ENCODE measurements at regions not wholly inside any gene's neighbourhood (a gene's known extent, or its start where the extent isn't known, plus 50 kb on each side); places are given as distances from the start of the nearest gene placed in this dataset.
A peak's percentile ranks its signal among the peaks of the same experiment; 100 is the strongest.

DNA sequence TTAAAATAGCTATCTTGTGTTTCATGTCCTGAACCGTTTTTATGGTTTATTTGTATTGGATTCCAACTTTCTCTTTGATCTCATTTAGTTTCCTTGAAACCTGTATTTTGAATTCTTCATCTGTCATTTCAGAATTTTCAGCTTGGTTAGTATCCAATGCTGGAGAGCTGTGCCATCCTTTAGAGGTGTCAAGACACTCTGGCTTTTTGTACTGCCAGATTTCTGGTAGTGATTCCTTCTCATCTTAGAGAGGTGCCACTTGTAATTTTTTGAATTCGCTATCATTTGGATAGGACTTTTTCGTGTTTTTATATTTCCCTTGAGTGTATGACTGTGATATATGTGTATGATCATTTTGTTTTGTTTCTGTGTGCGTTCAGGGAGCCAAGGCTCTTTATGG lies 591.4 kb downstream of the ADCYAP1 start:
- no peak overlapping the region for H3K4me3 ChIP-seq (ENCODE audit: low read depth, low read length)
- no peaks in the 10 kb centered on the region for H3K36me3 ChIP-seq (ENCODE audit: control insufficient read depth, insufficient read depth, low read length)
- peaks cover 29% of the 10 kb centered on the region for H3K9me3 Mint-ChIP-seq (ENCODE audit: unreplicated experiment)
- H3K27me3 ChIP-seq (replicated peaks; ENCODE audit: control insufficient read depth, insufficient read depth, low read length) = no peaks in the 10 kb centered on the region
- no TSS peak for BruUV-seq (replicated peaks)
- H3K4me3 Mint-ChIP-seq (ENCODE audit: unreplicated experiment) = no peak overlapping the region
- H3K27me3 Mint-ChIP-seq (ENCODE audit: insufficient read depth, unreplicated experiment) = no peaks in the 10 kb centered on the region
- no peaks in the 10 kb centered on the region for H3K4me1 ChIP-seq
- no peaks in the 10 kb centered on the region for H3K4me1 Mint-ChIP-seq (ENCODE audit: low read depth, unreplicated experiment)
- H3K9me3 ChIP-seq = peaks cover 6% of the 10 kb centered on the region
- POLR2A ChIA-PET = no interaction called here
- H3K27ac Mint-ChIP-seq (ENCODE audit: unreplicated experiment) = no peak overlapping the region
- intact Hi-C loops (cut with micrococcal nuclease; ENCODE audit: unreplicated experiment) = loop anchor here (10.0 kb wide), 1 partner anchor 101 kb away; no protein-coding TSS in a partner anchor
- TF ChIP-seq, protein P1, sequence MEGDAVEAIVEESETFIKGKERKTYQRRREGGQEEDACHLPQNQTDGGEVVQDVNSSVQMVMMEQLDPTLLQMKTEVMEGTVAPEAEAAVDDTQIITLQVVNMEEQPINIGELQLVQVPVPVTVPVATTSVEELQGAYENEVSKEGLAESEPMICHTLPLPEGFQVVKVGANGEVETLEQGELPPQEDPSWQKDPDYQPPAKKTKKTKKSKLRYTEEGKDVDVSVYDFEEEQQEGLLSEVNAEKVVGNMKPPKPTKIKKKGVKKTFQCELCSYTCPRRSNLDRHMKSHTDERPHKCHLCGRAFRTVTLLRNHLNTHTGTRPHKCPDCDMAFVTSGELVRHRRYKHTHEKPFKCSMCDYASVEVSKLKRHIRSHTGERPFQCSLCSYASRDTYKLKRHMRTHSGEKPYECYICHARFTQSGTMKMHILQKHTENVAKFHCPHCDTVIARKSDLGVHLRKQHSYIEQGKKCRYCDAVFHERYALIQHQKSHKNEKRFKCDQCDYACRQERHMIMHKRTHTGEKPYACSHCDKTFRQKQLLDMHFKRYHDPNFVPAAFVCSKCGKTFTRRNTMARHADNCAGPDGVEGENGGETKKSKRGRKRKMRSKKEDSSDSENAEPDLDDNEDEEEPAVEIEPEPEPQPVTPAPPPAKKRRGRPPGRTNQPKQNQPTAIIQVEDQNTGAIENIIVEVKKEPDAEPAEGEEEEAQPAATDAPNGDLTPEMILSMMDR (IDR thresholded peaks at IDR 0.05; ENCODE audit: insufficient read depth in 1 of 2, low read depth in 1 of 2, low read length in 1 of 2, severe bottlenecking in 1 of 2, unreplicated experiment in 1 of 2) = no peak
- DNase-seq = no peak
- H3K36me3 Mint-ChIP-seq (ENCODE audit: insufficient read depth, unreplicated experiment) = no peaks in the 10 kb centered on the region
- CTCF ChIA-PET = no interaction called here

DNA sequence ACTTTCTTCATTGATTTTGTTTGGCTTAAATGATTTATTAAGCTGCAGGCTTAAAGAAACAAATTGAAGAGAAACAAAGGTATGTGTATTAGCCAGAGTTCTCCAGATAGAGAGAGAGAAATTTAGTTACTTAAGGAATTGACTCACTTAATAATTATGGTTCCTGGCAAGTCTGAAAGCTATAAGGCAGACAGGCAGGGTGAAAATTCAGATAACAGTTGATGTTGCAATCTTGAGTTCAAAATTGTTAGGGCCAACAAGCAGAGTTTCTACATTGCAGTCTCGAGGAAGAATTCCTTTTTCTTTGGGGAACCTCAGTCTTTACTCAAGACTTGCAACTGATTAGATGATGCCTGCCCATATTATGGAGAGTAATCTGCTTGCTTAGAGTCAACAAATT lies 593.5 kb downstream of the ADCYAP1 start:
- Mint-ChIP-seq H3K27me3 (ENCODE audit: insufficient read depth, unreplicated experiment) (no peaks in the 10 kb centered on the region), H3K4me1 (ENCODE audit: low read depth, unreplicated experiment) (no peaks in the 10 kb centered on the region), H3K27ac (ENCODE audit: unreplicated experiment) (no peak overlapping the region), H3K36me3 (ENCODE audit: insufficient read depth, unreplicated experiment) (no peaks in the 10 kb centered on the region), H3K4me3 (ENCODE audit: unreplicated experiment) (no peak overlapping the region), H3K9me3 (ENCODE audit: unreplicated experiment) (peaks cover 24% of the 10 kb centered on the region)
- Histone ChIP-seq H3K9me3 (peaks cover 6% of the 10 kb centered on the region), H3K4me1 (no peaks in the 10 kb centered on the region), H3K4me3 (ENCODE audit: low read depth, low read length) (no peak overlapping the region), H3K27me3 (replicated peaks; ENCODE audit: control insufficient read depth, insufficient read depth, low read length) (no peaks in the 10 kb centered on the region), H3K36me3 (ENCODE audit: control insufficient read depth, insufficient read depth, low read length) (no peaks in the 10 kb centered on the region)
- intact Hi-C loops (cut with micrococcal nuclease; ENCODE audit: unreplicated experiment) = loop anchor here (10.0 kb wide), 1 partner anchor 103 kb away; no protein-coding TSS in a partner anchor
- POLR2A ChIA-PET = no interaction called here
- no TSS peak for BruUV-seq (replicated peaks)
- no peak for DNase-seq
- TF ChIP-seq, protein P1 (IDR thresholded peaks at IDR 0.05; ENCODE audit: insufficient read depth in 1 of 2, low read depth in 1 of 2, low read length in 1 of 2, severe bottlenecking in 1 of 2, unreplicated experiment in 1 of 2) = no peak
- CTCF ChIA-PET = no interaction called here

DNA sequence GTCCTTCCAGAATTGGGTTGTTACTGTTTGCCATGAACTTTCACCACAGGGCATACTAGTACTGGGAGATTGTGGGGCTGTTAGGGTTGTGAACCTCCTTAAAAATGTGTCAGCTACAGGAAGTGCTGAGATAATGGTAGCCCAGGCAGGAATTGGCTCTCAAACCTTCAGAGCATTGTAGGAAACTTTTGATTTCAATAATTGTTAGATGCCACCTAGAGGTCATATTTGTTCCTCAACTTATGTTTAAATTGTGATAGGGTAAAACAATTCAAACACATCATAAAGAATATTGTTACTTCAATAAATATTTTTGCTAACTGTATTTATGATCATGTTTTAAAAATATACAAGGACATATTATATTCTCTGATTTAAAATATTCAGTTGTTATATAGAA lies 594.6 kb downstream of the ADCYAP1 start:
- Histone ChIP-seq H3K36me3 (ENCODE audit: control insufficient read depth, insufficient read depth, low read length) (no peaks in the 10 kb centered on the region), H3K4me1 (no peaks in the 10 kb centered on the region), H3K9me3 (peaks cover 6% of the 10 kb centered on the region), H3K4me3 (ENCODE audit: low read depth, low read length) (no peak overlapping the region), H3K27me3 (replicated peaks; ENCODE audit: control insufficient read depth, insufficient read depth, low read length) (no peaks in the 10 kb centered on the region)
- H3K36me3 Mint-ChIP-seq (ENCODE audit: insufficient read depth, unreplicated experiment) = no peaks in the 10 kb centered on the region
- intact Hi-C loops (cut with micrococcal nuclease; ENCODE audit: unreplicated experiment) = loop anchor here (10.0 kb wide), 1 partner anchor 104 kb away; no protein-coding TSS in a partner anchor
- no peak for DNase-seq
- no peaks in the 10 kb centered on the region for H3K27me3 Mint-ChIP-seq (ENCODE audit: insufficient read depth, unreplicated experiment)
- ChIA-PET POLR2A (no interaction called here), CTCF (no interaction called here)
- H3K9me3 Mint-ChIP-seq (ENCODE audit: unreplicated experiment) = peaks cover 20% of the 10 kb centered on the region
- no TSS peak for BruUV-seq (replicated peaks)
- H3K27ac Mint-ChIP-seq (ENCODE audit: unreplicated experiment) = no peak overlapping the region
- no peaks in the 10 kb centered on the region for H3K4me1 Mint-ChIP-seq (ENCODE audit: low read depth, unreplicated experiment)
- no peak overlapping the region for H3K4me3 Mint-ChIP-seq (ENCODE audit: unreplicated experiment)
- TF ChIP-seq, protein P1 (IDR thresholded peaks at IDR 0.05; ENCODE audit: insufficient read depth in 1 of 2, low read depth in 1 of 2, low read length in 1 of 2, severe bottlenecking in 1 of 2, unreplicated experiment in 1 of 2) = peak; percentile 11 to 22

Measured in Caco-2 (cell line).